HG03442 (cell line): ENCODE measurements at regions not wholly inside any gene's neighbourhood (a gene's known extent, or its start where the extent isn't known, plus 50 kb on each side); places are given as distances from the start of the nearest gene placed in this dataset.
"Not testable (repeated sequence)": the region's sequence is repeated elsewhere in the genome, so short reads cannot be mapped to it uniquely, and the experiment has no call there.

Experiments used
- ATAC-seq: cut with Tn5 transposase; IDR thresholded peaks from one replicate; pipeline ENCODE4 v1.9.1; 2021; ENCODE audit warnings: mild to moderate bottlenecking, moderate library complexity; ENCODE audit not compliant: unreplicated experiment

- no peak for ATAC-seq
Observed at GRCh38 chr18:8987241-8987640, 115.3 kb upstream of the NDUFV2 start.

- peak; percentile 65 for ATAC-seq
Observed at GRCh38 chr18:8988260-8988871, 114.1 kb upstream of the NDUFV2 start.

GRCh38 chr18:8989017-8989416 lies 113.5 kb upstream of the NDUFV2 start:
- no peak for ATAC-seq

- ATAC-seq, result no peak
Observed at GRCh38 chr18:8989855-8990254, 112.6 kb upstream of the NDUFV2 start.

- ATAC-seq, result no peak
Observed at GRCh38 chr18:8990276-8991031, 112.0 kb upstream of the NDUFV2 start.

- ATAC-seq, result no peak
Observed at GRCh38 chr18:8991155-8991554, 111.3 kb upstream of the NDUFV2 start.

- not testable (repeated sequence) for ATAC-seq
Observed at GRCh38 chr18:8992500-8992899, 110.0 kb upstream of the NDUFV2 start.

GRCh38 chr18:8994603-8995002 lies 107.9 kb upstream of the NDUFV2 start:
- ATAC-seq, result no peak

GRCh38 chr18:8995096-8995495 lies 107.4 kb upstream of the NDUFV2 start:
- ATAC-seq, result no peak

GRCh38 chr18:8996771-8997432 lies 105.6 kb upstream of the NDUFV2 start:
- no peak for ATAC-seq

GRCh38 chr18:8997634-8998033 lies 104.9 kb upstream of the NDUFV2 start:
- no peak for ATAC-seq

- ATAC-seq, result no peak
Observed at GRCh38 chr18:8998481-8999217, 103.8 kb upstream of the NDUFV2 start.

GRCh38 chr18:8999872-9000271 lies 102.6 kb upstream of the NDUFV2 start:
- ATAC-seq, result no peak

GRCh38 chr18:9000733-9001132 lies 101.8 kb upstream of the NDUFV2 start:
- ATAC-seq, result no peak

GRCh38 chr18:9001209-9001608 lies 101.3 kb upstream of the NDUFV2 start:
- ATAC-seq, result no peak

GRCh38 chr18:9003406-9004100 lies 98.9 kb upstream of the NDUFV2 start:
- ATAC-seq, result no peak

GRCh38 chr18:9004308-9004707 lies 98.2 kb upstream of the NDUFV2 start:
- ATAC-seq, result not testable (repeated sequence)

- ATAC-seq, result not testable (repeated sequence)
Observed at GRCh38 chr18:9007700-9008099, 94.8 kb upstream of the NDUFV2 start.

GRCh38 chr18:9008200-9008708 lies 94.2 kb upstream of the NDUFV2 start:
- ATAC-seq, result no peak
